Activated B cell treated with CpG ODN at 0.5 μM for 24 hours (primary cell): ENCODE measurements at regions not wholly inside any gene's neighbourhood (a gene's known extent, or its start where the extent isn't known, plus 50 kb on each side); places are given as distances from the start of the nearest gene placed in this dataset.
"Not testable (repeated sequence)": the region's sequence is repeated elsewhere in the genome, so short reads cannot be mapped to it uniquely, and the experiment has no call there.

Experiments used
- ATAC-seq: fragments of 200-7000 bp; cut with Tn5 transposase; one replicate; pipeline ENCODE4 v1.10.0; 2021; ENCODE audit warnings: low read depth, mild to moderate bottlenecking, moderate library complexity
- CTCF ChIA-PET: fragments of 350-600 bp; sonication (Branson Sonifier 250); formaldehyde crosslinking; loops from one replicate; lab custom pipeline; 2021; ENCODE audit warnings: antibody characterized with exemption; lab: Charles Lee
- POLR2A ChIA-PET: fragments of 350-600 bp; sonication (Branson Sonifier 250); formaldehyde crosslinking; loops from one replicate; lab custom pipeline; 2021; ENCODE audit warnings: antibody characterized with exemption; lab: Charles Lee
- DNase-seq: peaks from one replicate; pipeline ENCODE4 v3.0.0; 2022
- H3K27ac Mint-ChIP-seq: one replicate; pipeline ENCODE4 v1.8.0; 2020; ENCODE audit warnings: mixed read lengths
- H3K27me3 Mint-ChIP-seq: one replicate; pipeline ENCODE4 v1.8.0; 2021; ENCODE audit warnings: mixed read lengths
- H3K36me3 Mint-ChIP-seq: one replicate; pipeline ENCODE4 v1.8.0; 2021; ENCODE audit warnings: low read depth, mixed read lengths
- H3K4me1 Mint-ChIP-seq: one replicate; pipeline ENCODE4 v1.8.0; 2021; ENCODE audit warnings: mixed read lengths
- H3K4me3 Mint-ChIP-seq: one replicate; pipeline ENCODE4 v1.8.0; 2020; ENCODE audit warnings: mild to moderate bottlenecking, mixed read lengths
- H3K9me3 Mint-ChIP-seq: one replicate; pipeline ENCODE4 v1.8.0; 2020; ENCODE audit warnings: mixed read lengths
- CTCF ChIP-seq: fragments of 200-600 bp; IDR thresholded peaks from one replicate; pipeline ENCODE4 v1.8.0; 2022; ENCODE audit warnings: antibody characterized with exemption, mild to moderate bottlenecking
- intact Hi-C: fragments of 100-400 bp; cut with micrococcal nuclease; formaldehyde crosslinking; loops from one replicate; pipeline ENCODE4 v1.15.1; 2024

- DNase-seq = no peak
- TF ChIP-seq CTCF = no peak
- Mint-ChIP-seq H3K27ac (no peak overlapping the region), H3K4me3 (no peak overlapping the region), H3K4me1 (no peaks in the 10 kb centered on the region), H3K36me3 (no peaks in the 10 kb centered on the region), H3K9me3 (no peaks in the 10 kb centered on the region), H3K27me3 (no peaks in the 10 kb centered on the region)
- POLR2A ChIA-PET = no interaction called here
- CTCF ChIA-PET = interaction anchor here (1.0 to 1.1 kb wide), 2 partner anchors 966 to 969 kb away, joined by 3 to 6 read pairs; no protein-coding TSS in a partner anchor
- no peak for ATAC-seq
- intact Hi-C loops = loop anchor here (1.0 to 5.0 kb wide), 4 partner anchors 490 to 966 kb away; no protein-coding TSS in a partner anchor
Observed at GRCh38 chr6:62775427-62776022, 435.7 kb upstream of the FKBP1C start.

- ATAC-seq, H3K27me3 Mint-ChIP-seq, H3K36me3 Mint-ChIP-seq, DNase-seq, intact Hi-C loops, H3K27ac Mint-ChIP-seq, POLR2A ChIA-PET, H3K4me3 Mint-ChIP-seq, H3K4me1 Mint-ChIP-seq, CTCF ChIA-PET, H3K9me3 Mint-ChIP-seq: not testable (repeated sequence)
Observed at GRCh38 chr6:62766174-62766573, 445.1 kb upstream of the FKBP1C start.

- Mint-ChIP-seq H3K27ac (no peak overlapping the region), H3K36me3 (no peaks in the 10 kb centered on the region), H3K4me1 (no peaks in the 10 kb centered on the region), H3K27me3 (no peaks in the 10 kb centered on the region), H3K9me3 (no peaks in the 10 kb centered on the region), H3K4me3 (no peak overlapping the region)
- POLR2A ChIA-PET = no interaction called here
- CTCF ChIA-PET = no interaction called here
- ATAC-seq (no peak), DNase-seq (no peak)
- intact Hi-C loops = no loop called here
- no peak for TF ChIP-seq CTCF
Observed at GRCh38 chr6:62764841-62765240, 446.4 kb upstream of the FKBP1C start.

DNA sequence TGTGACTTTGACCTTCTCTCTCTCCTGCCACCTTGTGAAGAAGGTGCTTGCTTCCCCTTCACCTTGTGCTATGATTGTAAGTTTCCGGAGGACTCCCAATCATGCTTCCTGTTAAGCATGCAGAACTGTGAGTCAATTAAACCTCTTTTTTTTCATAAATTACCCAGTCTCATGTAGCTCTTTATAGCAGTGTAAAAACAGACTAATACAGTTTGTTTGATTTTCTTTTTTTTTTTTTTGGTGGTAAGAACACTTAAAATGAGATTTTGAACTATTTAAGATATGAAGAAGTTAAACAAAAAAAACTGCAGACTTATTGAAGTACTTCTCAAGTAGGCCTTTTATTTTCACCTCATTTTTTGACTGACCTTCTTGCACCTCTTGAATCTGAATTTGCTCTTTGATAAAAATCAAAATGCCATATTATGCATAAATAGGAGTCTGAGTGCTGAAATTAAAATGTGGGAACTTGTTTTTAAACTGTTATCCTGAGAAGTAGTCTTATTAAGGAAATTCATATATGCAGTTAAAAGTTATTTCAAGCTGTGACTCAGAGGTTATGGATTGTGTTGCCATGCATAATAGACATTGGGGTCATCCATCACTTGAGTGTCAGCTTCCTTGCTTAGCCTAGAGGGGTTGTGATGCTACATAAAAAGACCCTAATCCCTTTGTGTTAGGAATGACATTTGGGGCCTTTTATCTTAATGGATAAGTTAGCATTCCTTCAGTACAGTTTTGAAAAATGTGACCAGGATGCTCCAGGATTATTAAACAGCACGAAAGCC lies 447.9 kb upstream of the FKBP1C start:
- no peaks in the 10 kb centered on the region for H3K9me3 Mint-ChIP-seq
- DNase-seq = no peak
- H3K4me1 Mint-ChIP-seq = no peaks in the 10 kb centered on the region
- no peaks in the 10 kb centered on the region for H3K36me3 Mint-ChIP-seq
- intact Hi-C loops = no loop called here
- POLR2A ChIA-PET = no interaction called here
- H3K4me3 Mint-ChIP-seq = no peak overlapping the region
- H3K27ac Mint-ChIP-seq = no peak overlapping the region
- ATAC-seq = no peak
- CTCF ChIA-PET = no interaction called here
- no peak for TF ChIP-seq CTCF
- H3K27me3 Mint-ChIP-seq = no peaks in the 10 kb centered on the region

DNA sequence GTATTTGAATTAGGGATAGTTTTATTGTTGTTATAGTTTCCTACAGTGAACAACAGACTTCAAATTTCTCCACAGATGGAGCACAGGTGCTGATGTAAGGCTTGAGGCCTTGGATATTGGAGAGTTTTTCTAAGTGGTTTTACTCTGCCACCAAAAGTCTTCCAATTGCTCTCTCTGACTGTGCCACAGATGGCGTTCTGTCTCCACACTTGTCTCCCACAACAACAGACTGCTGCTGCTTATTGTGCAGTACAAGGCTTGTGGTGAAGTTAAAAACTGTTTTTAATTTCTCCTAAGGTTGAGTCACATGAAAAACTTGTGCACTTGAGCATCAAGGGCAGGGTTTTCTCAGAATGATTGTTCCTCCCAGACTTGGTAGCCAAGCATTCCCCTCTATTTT lies 460.9 kb upstream of the KHDRBS2 start:
- ChIA-PET CTCF (no interaction called here), POLR2A (no interaction called here)
- Mint-ChIP-seq H3K27me3 (no peaks in the 10 kb centered on the region), H3K9me3 (no peaks in the 10 kb centered on the region), H3K4me1 (no peaks in the 10 kb centered on the region), H3K4me3 (no peak overlapping the region), H3K36me3 (no peaks in the 10 kb centered on the region), H3K27ac (no peak overlapping the region)
- TF ChIP-seq CTCF = no peak
- DNase-seq (no peak), ATAC-seq (no peak)
- intact Hi-C loops = no loop called here
